Right lobe of liver (tissue), 4 donors: ENCODE measurements at regions not wholly inside any gene's neighbourhood (a gene's known extent, or its start where the extent isn't known, plus 50 kb on each side); places are given as distances from the start of the nearest gene placed in this dataset.

Source experiments
- POLR2A ChIP-seq: fragments of 450-650 bp; IDR thresholded peaks from one replicate; pipeline ENCODE4 v1.6.1; 2017; ENCODE audit warnings: antibody characterized with exemption, mild to moderate bottlenecking
- TF ChIP-seq, protein P1 (sequence below), 4 donors: fragments of 200-600 bp in 3 of 4; fragments of 450-650 bp in 1 of 4; IDR thresholded peaks; one replicate each; pipeline versions ENCODE4 v1.5.1 to v1.8.0; 2016 to 2022; ENCODE audit warnings: antibody characterized with exemption in 4 of 4, mild to moderate bottlenecking in 2 of 4
- donor health status: DM: no; HTN: no; CAD: no.
- donor health status: DM: no; HTN: no; CAD: no.
- donor health status: DM: no; HTN: yes; CAD: no.

DNA sequence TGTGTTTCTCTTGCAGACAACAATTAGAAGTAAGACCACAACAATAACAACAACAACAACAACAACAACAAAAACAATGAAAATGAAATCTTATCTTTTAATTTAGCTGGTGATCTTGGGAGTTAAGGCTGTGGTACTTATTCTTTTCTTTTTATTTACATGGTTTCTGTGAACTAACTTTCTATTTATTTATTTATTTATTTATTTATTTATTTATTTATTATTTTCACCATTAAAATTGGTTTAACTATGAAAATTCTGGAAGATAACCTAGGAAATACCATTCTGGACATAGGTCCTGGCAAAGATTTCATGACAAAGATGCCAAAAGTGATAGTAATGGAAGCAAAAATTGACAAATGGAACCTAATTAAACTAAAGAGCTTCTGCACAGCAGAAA is 102.5 kb upstream of the PNPT1 start:
- no peak for TF ChIP-seq POLR2A
- TF ChIP-seq, protein P1, sequence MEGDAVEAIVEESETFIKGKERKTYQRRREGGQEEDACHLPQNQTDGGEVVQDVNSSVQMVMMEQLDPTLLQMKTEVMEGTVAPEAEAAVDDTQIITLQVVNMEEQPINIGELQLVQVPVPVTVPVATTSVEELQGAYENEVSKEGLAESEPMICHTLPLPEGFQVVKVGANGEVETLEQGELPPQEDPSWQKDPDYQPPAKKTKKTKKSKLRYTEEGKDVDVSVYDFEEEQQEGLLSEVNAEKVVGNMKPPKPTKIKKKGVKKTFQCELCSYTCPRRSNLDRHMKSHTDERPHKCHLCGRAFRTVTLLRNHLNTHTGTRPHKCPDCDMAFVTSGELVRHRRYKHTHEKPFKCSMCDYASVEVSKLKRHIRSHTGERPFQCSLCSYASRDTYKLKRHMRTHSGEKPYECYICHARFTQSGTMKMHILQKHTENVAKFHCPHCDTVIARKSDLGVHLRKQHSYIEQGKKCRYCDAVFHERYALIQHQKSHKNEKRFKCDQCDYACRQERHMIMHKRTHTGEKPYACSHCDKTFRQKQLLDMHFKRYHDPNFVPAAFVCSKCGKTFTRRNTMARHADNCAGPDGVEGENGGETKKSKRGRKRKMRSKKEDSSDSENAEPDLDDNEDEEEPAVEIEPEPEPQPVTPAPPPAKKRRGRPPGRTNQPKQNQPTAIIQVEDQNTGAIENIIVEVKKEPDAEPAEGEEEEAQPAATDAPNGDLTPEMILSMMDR (IDR thresholded peaks at IDR 0.05): no peak
